OCI-LY1 (cell line): ENCODE measurements at regions not wholly inside any gene's neighbourhood (a gene's known extent, or its start where the extent isn't known, plus 50 kb on each side); places are given as distances from the start of the nearest gene placed in this dataset.

Experiments
- H2AFZ ChIP-seq: fragments of 200-600 bp; sonication (generic), shearing (Covaris generic); 2 replicates; pipeline ENCODE4 v1.6.0; 2014; ENCODE audit warnings: antibody characterized with exemption, mild to moderate bottlenecking, low read length
- H3F3A ChIP-seq: fragments of 200-600 bp; sonication (generic), shearing (Covaris generic); 2 replicates; pipeline ENCODE4 v1.6.0; 2014; ENCODE audit warnings: mild to moderate bottlenecking, antibody characterized with exemption, low read length, moderate library complexity; ENCODE audit not compliant: insufficient read depth
- H3K27ac ChIP-seq: fragments of 200-600 bp; sonication (generic); 2 replicates; pipeline ENCODE4 v1.5.1; 2014; ENCODE audit warnings: low read length, mixed run types, mild to moderate bottlenecking, low read depth; ENCODE audit not compliant: poor library complexity, severe bottlenecking
- H3K27me3 ChIP-seq: fragments of 200-600 bp; sonication (generic); 2 replicates; pipeline ENCODE4 v1.6.0; 2014; ENCODE audit warnings: antibody characterized with exemption, mild to moderate bottlenecking, low read length, moderate library complexity; ENCODE audit not compliant: insufficient read depth
- H3K36me3 ChIP-seq: fragments of 200-600 bp; sonication (generic); 2 replicates; pipeline ENCODE4 v1.6.1; 2014; ENCODE audit warnings: mild to moderate bottlenecking, antibody characterized with exemption, low read length, moderate library complexity, mixed read lengths; ENCODE audit not compliant: insufficient read depth
- H3K4me1 ChIP-seq: fragments of 200-600 bp; sonication (generic); 2 replicates; pipeline ENCODE4 v1.5.1; 2014; ENCODE audit warnings: mild to moderate bottlenecking, low read length, moderate library complexity; ENCODE audit not compliant: insufficient read depth, severe bottlenecking
- H3K4me2 ChIP-seq: fragments of 200-600 bp; sonication (generic), shearing (Covaris generic); 2 replicates; pipeline ENCODE4 v1.6.1; 2014; ENCODE audit warnings: low read length
- H3K4me3 ChIP-seq: fragments of 200-600 bp; sonication (generic); 2 replicates; pipeline ENCODE4 v1.5.1; 2014; ENCODE audit warnings: low read length, low read depth, mild to moderate bottlenecking, mixed read lengths; ENCODE audit not compliant: poor library complexity, severe bottlenecking
- H3K79me2 ChIP-seq: fragments of 200-600 bp; shearing (Covaris generic); 2 replicates; pipeline ENCODE4 v1.6.1; 2016; ENCODE audit warnings: mixed run types, low read length, mixed read lengths; ENCODE audit not compliant: insufficient read depth
- H3K9ac ChIP-seq: fragments of 200-600 bp; sonication (generic), shearing (Covaris generic); 2 replicates; pipeline ENCODE4 v1.6.1; 2014; ENCODE audit warnings: mild to moderate bottlenecking, low read length, mixed read lengths
- H3K9me2 ChIP-seq: fragments of 200-600 bp; sonication (generic), shearing (Covaris generic); 2 replicates; pipeline ENCODE4 v1.6.1; 2014; ENCODE audit warnings: low read depth, mild to moderate bottlenecking, low read length, mixed read lengths
- H3K9me3 ChIP-seq: fragments of 200-600 bp; shearing (Covaris generic); 2 replicates; pipeline ENCODE4 v1.6.1; 2014; ENCODE audit warnings: low read length, mixed read lengths
- H4K20me1 ChIP-seq: fragments of 200-600 bp; sonication (generic), shearing (Covaris generic); 2 replicates; pipeline ENCODE4 v1.6.0; 2016; ENCODE audit warnings: mild to moderate bottlenecking, low read length; ENCODE audit not compliant: insufficient read depth
- CTCF ChIP-seq: fragments of 200-600 bp; sonication (generic), shearing (Covaris generic); IDR thresholded peaks from 2 replicates; pipeline ENCODE4 v1.5.1; 2017; ENCODE audit warnings: mild to moderate bottlenecking, antibody characterized with exemption, low read length, moderate library complexity, mixed read lengths
- EZH2 ChIP-seq: fragments of 200-600 bp; sonication (generic), shearing (Covaris generic); IDR thresholded peaks from 2 replicates; pipeline ENCODE4 v1.8.0; 2017; ENCODE audit warnings: borderline replicate concordance, mixed run types, mild to moderate bottlenecking, antibody characterized with exemption, low read length, moderate library complexity, mixed read lengths

GRCh38 chr6:134674562-134674961 is 275.3 kb downstream of the ALDH8A1 start:
- Histone ChIP-seq H3K27ac (no peak overlapping the region), H3K9me2 (no peaks in the 10 kb centered on the region), H2AFZ (no peak overlapping the region), H3K27me3 (no peaks in the 10 kb centered on the region), H3K4me1 (no peaks in the 10 kb centered on the region), H3K4me3 (no peak overlapping the region), H3K36me3 (no peaks in the 10 kb centered on the region), H4K20me1 (no peaks in the 10 kb centered on the region), H3K9me3 (no peaks in the 10 kb centered on the region), H3F3A (no peaks in the 10 kb centered on the region), H3K9ac (no peak overlapping the region), H3K79me2 (no peaks in the 10 kb centered on the region), H3K4me2 (no peak overlapping the region)
- TF ChIP-seq CTCF (no peak), EZH2 (no peak)

GRCh38 chr6:134669485-134669884 is 280.4 kb downstream of the ALDH8A1 start:
- no peak overlapping the region for H3K9ac ChIP-seq
- H3K36me3 ChIP-seq = no peaks in the 10 kb centered on the region
- H3K79me2 ChIP-seq = no peaks in the 10 kb centered on the region
- no peaks in the 10 kb centered on the region for H4K20me1 ChIP-seq
- H3F3A ChIP-seq = no peaks in the 10 kb centered on the region
- no peaks in the 10 kb centered on the region for H3K9me2 ChIP-seq
- H3K4me3 ChIP-seq = no peak overlapping the region
- no peaks in the 10 kb centered on the region for H3K27me3 ChIP-seq
- H3K9me3 ChIP-seq = no peaks in the 10 kb centered on the region
- no peaks in the 10 kb centered on the region for H3K4me1 ChIP-seq
- no peak for TF ChIP-seq CTCF
- TF ChIP-seq EZH2 = no peak
- no peak overlapping the region for H3K4me2 ChIP-seq
- H2AFZ ChIP-seq = no peak overlapping the region
- no peak overlapping the region for H3K27ac ChIP-seq

GRCh38 chr6:134667111-134667510 is 282.8 kb downstream of the ALDH8A1 start:
- Histone ChIP-seq H3K4me2 (no peak overlapping the region), H3K4me1 (no peaks in the 10 kb centered on the region), H3K9me3 (no peaks in the 10 kb centered on the region), H2AFZ (no peak overlapping the region), H4K20me1 (no peaks in the 10 kb centered on the region), H3K36me3 (no peaks in the 10 kb centered on the region), H3K9me2 (no peaks in the 10 kb centered on the region), H3K79me2 (no peaks in the 10 kb centered on the region), H3K4me3 (no peak overlapping the region), H3K27ac (no peak overlapping the region), H3K9ac (no peak overlapping the region), H3F3A (no peaks in the 10 kb centered on the region), H3K27me3 (no peaks in the 10 kb centered on the region)
- TF ChIP-seq EZH2 = no peak
- TF ChIP-seq CTCF = no peak
